ENCODE measurements at regions not wholly inside any gene's neighbourhood (a gene's known extent, or its start where the extent isn't known, plus 50 kb on each side); places are given as distances from the start of the nearest gene placed in this dataset.
"Not testable (repeated sequence)": the region's sequence is repeated elsewhere in the genome, so short reads cannot be mapped to it uniquely, and the experiment has no call there.

DNA sequence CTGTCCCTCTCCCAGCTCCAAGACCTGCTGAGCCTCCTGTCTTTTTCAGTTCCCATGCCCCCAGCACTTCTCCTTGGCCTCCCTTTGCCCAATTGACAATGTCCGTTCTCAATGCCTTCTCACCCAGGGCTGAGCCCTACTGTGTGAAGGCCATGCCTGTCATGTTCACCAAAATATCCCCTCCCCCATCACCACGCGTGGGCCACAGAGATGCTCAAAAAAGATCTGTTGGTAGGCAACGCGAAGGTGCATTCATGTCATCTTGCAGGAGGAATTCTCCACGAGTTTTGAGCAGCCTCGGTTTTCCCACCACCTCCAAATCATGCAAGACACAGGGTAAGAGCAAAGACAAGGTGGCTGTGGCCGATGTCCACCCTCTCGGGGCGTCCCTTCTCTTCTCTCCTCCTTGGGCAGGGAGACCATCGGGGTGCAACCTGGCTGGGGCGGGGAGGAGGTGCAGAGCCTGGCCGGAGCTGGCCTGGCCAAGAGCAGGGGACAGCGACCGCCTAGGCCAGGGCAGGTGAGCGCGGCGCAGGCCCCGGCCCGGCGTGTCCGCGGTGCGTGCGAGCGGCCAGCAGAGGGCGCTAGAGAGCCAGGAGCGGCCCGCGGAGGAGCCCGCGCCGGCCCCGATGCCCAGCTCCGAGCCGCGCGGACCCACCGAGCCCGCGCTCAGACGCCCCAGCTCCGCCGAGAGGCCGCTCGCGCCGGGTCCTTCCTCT is 56.3 kb upstream of the KRTAP5-11 start:
- peak; percentile 40 to 53 for DNase-seq (ENCODE audit: low read depth in 1 of 2, low spot score in 1 of 2)

DNA sequence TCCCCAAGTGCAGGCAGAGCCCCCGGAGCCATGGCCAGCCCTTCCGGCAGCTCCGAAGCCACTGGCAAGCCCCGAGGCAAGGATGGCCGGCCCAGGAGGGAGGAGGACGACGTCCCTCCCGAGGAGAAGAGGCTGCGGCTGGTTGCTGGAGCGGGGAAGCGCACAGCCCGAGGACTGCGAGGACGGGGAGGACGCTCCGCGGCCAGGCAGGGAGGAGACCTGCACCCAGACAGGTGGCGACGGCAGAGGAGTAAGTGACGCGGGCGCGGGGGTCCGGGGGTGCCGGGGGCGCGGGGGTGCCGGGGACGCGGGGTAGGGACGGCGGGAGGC is 56.8 kb upstream of the KRTAP5-11 start:
- not testable (repeated sequence) for DNase-seq (ENCODE audit: low read depth in 1 of 2, low spot score in 1 of 2)

DNA sequence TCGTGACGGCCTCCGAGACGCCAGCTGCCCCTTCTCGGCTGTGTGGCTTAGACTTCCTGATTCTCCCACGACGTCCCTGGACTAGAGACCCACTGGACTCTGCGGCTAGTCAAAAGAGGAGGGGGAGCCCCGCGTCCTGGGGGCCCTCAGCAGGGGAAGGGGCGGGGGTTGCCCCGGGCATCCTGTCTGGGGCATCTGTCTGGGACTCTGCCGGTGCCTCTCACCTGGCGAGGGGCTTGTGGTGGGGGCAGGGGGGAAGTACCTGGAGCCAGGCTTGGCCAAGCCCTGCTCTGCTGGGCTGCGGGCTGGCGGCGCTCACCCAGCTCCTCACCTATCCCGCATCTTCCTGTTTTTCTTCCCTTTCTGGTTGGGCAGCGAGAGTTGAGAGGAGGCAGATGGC is 57.2 kb upstream of the KRTAP5-11 start:
- DNase-seq (ENCODE audit: low read depth in 1 of 2, low spot score in 1 of 2): not testable (repeated sequence)

DNA sequence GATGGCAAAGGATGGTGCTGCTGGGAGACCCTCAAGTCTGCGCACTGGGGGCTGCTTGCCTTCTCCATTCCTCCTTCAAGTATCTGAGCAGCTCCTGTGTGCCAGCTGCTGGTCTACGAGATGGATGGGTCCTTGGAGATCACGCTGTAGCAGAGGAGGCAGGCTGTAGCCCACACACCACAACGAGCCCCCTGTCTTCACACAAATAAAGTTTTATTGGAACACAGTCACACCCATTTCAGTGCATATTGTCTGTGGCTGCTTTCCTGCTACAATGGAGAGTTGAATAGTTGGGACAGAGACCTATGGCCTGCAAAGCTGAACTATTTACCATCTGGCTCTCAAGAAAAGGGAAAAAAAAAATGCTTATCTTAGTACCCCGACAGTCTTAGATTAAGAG is 64.4 kb upstream of the KRTAP5-11 start:
- DNase-seq (ENCODE audit: low read depth in 1 of 2, low spot score in 1 of 2): not testable (repeated sequence)

DNA sequence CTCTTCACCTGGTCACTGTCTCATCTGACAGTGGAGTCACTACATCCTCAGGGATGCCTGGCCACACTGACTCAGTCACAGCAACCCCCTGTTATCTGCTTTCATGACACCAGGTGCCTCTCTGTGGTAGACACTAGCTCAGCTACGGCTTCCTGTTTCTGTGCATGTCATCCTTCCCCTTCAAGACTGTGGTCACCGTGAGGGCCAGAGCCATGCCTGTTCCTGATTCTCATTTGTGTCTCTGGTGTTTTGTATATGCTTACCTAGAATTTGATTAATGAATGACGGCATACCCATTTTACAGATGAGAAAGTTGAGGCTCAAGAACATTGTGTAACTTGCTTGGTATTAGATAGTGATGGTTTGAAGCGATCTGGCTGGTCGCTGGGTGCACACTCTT is 70.3 kb upstream of the KRTAP5-11 start:
- not testable (repeated sequence) for DNase-seq (ENCODE audit: low read depth in 1 of 2, low spot score in 1 of 2)

DNA sequence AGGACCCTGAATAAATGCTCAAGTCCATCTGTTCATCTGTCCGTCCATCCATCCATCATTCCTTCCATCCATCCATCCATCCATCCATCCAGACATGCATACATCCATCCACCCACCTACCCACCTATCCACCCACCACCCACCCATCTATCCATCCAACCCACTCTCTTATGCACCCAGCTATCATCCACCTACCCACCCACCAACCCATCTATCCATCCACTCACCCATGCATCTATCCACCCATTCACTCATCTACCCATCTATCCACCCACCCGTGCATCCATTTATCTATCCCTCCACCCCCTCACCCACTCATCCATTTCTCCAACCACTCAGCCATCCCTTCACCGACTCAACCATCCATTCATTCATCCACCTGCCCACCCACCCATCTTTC is 71.7 kb upstream of the KRTAP5-11 start:
- DNase-seq (ENCODE audit: low read depth in 1 of 2, low spot score in 1 of 2): not testable (repeated sequence)

DNA sequence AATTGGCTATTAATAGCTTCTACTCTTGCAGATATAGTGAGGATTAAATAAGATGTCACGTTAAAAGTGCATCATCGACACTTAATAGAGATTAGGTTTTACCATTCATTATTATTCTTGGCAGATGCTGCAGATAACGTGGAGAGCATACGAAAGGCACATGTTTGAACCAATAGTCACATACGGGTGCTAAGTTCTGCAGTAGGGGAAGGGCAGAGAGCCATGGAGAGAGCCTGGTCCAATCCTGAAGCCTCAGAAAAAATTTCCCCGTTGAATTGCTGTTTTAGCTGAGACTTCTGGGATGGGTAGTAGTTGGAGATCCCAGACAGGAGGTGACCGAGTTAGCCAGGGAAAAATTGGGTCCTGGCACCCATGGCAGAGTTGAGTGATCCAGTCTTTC is 72.4 kb upstream of the KRTAP5-11 start:
- not testable (repeated sequence) for DNase-seq (ENCODE audit: low read depth in 1 of 2, low spot score in 1 of 2)

DNA sequence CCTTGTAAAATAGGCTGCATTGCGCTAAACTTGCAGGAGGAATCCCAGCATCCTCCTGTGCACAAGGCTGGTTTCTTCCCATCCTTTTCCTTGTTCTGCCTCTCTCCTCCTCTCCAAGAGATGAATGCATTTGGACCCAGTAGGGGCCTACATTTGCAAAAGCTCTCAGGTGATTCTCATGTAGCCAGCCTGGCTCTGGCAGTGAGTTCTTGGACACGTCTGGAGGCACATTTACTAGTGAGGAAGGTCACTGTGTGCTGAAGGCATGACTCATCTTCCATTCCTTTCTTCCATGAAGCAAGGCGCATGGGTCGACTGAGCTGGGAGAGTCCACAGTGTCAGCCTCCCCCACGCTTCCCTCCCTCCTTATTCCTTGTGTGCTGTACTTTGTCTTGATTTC is 73.8 kb upstream of the KRTAP5-11 start:
- DNase-seq (ENCODE audit: low read depth in 1 of 2, low spot score in 1 of 2): not testable (repeated sequence)

DNA sequence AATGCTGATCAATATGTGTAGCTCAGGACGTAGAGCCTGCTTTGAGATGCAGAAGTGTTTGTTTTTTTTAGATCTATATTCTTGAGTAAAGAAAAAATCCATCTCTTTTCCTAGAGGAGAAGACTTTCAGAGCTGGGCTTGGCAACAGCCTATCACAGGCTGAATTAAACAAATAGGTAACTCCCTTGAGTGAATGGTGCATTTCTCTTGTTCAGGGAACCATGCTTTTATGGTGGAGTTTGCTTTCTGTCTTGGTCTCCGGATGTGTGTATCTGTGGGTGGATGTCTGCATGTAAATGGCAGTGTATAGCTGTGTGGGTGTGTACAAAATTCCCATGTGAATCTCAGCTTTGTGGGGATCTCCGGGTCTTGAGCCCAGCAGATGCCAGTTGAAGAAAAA is 82.3 kb upstream of the KRTAP5-11 start:
- not testable (repeated sequence) for DNase-seq (ENCODE audit: low read depth in 1 of 2, low spot score in 1 of 2)

DNA sequence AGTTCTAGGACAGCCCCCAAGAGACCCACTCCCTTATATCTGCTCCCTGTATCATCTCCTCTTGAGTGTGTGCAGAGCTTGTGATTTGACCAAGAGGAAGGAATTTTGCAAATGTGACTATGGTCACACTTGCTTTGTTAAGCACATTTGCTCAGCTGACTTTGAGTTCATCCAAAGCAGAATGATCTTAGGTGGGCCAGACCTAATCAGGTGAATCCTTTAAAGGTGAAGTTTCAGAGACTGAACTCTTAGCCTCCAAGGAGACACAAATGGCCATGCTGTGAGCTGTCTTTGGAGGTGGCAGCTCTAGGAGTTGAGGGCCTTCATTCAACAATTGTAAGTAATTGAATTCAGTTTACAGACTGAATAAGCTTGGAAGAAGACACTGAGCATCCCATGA is 115.4 kb upstream of the KRTAP5-11 start:
- DNase-seq (ENCODE audit: low read depth in 1 of 2, low spot score in 1 of 2): not testable (repeated sequence)

DNA sequence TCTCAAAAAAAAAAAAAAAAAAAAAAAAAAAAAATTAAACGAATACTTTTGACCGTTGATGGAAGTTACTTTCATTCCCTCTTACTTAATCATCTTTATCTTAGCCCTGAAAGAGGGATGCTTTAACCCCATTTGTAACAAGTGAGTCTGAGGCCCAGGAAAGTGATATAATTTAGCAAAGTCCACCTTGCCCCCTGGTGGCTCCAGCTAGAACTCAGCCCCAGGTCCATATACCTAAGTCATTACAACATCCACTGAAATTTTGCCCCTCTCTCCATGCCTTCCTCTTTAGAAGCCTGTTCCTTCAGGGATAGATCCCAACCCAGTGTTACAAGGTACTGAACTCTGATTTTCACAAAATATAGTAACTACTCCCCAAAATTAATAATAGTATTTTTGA is 116.3 kb upstream of the KRTAP5-11 start:
- DNase-seq (ENCODE audit: low read depth in 1 of 2, low spot score in 1 of 2): not testable (repeated sequence)

DNA sequence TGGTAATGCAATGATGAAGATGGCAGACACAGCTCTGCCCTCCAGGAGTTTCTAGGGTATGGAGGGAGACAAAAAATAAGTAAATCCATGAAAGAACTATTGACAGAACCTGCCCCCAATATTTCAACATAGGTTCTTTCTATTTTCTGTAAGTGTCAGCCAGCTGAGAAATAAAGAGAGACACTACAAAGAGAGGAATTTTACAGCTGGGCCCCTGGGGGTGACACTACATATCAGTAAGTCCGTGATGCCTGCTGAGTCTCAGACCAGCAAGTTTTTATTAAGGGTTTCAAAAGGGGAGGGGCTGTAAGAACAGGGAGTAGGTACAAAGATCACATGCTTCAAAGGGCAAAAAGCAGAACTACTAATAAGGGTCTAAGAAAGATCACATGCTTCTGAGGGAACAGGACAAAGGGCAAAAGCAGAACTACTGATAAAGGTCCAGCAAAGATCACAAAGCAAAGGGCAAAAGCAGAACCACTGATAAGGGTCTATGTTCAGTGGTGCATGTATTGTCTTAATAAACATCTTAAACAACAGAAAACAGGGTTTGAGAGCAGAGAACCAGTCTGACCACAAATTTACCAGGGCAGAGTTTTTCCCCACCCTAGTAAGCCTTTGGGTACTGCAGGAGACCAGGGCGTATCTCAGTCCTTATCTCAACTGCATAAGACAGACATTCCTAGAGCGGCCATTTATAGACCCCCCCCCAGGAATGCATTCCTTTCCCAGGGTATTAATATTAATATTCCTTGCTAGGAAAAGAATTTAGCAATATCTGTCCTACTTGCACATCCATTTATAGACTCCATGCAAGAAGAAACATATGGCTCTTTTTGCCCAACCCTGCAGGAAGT is 119.0 kb upstream of the KRTAP5-11 start:
- not testable (repeated sequence) for DNase-seq (ENCODE audit: low read depth in 1 of 2, low spot score in 1 of 2)

DNA sequence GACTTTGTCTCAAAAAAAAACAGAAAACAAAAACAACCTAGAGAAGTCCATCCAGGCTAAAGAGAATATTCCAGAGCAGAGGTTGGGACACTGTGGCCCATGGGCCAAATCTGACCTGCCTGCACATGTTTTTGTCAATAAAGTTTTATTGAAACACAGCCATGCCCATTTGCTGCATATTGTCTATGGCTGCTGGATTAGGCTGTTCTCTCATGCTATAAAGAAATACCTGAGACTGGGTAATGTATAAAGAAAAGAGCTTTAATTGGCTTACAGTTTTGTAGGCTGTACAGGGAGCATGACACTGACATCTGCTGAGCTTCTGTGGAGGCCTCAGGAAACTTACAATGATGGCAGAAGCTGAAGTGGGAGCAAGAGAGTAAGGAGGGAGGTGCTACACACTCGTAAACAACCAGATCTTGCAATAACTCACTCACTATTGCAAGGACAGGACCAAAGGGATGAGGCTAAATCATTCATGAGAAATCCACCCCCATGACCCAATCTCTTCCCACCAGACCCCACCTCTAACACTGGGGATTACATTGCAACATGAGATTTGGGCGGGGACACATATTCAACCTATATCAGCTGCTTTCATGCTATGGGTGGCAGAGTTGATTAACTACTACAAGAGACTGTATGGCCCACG is 122.5 kb upstream of the KRTAP5-11 start:
- DNase-seq (ENCODE audit: low read depth in 1 of 2, low spot score in 1 of 2): not testable (repeated sequence)

DNA sequence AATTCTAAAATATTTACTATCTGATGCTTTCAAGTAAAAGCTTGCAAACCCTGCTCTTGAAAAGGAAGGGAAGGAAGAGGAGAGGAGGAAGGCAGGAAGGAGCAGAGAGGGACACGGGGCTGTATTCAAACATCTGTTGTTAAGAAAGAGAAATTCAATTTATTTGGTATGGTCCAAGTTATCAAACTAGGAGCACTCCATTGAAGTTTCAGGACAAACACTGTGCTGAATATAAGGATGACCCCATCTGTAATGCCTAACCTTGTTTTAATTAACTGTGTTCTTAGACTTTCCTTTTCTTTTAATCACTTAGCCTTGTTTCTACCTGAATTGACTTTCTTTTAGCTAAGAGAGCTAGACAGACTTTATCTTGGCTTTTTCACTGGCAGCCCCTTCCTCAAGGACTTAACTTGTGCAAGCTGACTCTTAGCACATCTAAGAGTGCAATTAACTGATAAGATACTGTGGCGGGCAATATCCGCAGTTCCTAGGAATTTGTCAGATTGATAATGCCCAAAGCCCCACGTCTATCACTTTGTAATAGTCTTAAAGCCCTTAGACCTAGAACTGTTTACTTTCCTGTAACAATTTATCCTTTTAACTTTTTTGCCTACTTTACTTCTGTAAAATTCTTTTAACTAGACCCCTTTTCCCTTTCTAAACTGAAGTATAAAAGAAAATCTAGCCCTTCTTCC is 123.2 kb upstream of the KRTAP5-11 start:
- not testable (repeated sequence) for DNase-seq (ENCODE audit: low read depth in 1 of 2, low spot score in 1 of 2)

DNA sequence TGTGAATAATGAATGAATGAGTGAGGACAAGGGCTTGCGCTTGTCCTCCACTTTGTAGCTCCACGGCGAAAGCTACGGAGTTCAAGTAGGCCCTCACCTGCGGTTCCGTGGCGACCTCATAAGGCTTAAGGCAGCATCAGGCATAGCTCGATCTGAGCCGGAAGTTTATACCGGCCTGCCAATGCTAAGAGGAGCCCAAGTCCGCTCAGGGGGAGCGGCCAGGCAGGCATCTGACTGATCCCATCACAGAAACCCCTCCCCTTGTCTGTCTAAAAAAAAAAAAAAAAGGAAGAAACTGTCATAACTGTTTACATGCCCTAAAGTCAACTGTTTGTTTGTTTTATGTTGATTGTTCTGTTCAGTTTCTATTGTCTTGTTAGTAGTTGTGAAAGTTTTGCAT is 124.4 kb upstream of the KRTAP5-11 start:
- not testable (repeated sequence) for DNase-seq (ENCODE audit: low read depth in 1 of 2, low spot score in 1 of 2)

DNA sequence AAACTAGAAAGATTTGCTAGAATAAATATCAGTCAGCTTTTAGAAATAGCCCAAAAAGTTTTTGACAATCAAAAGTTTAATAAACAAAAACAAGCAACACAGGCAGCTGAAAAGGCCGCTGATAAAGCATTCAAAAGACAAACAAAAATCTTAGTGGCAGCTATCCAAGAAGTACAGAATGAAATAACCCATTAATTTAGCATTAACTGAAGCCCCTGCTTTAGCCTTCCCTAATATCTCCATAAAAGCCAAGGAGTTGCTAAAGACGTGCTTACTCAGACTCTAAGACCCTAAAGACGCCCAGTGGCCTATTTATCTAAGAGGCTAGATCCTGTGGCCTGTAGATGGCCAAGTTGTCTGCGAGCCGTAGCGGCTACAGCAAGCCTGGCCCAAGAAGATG is 123.5 kb upstream of the DEFB108B start:
- not testable (repeated sequence) for DNase-seq (ENCODE audit: low read depth in 1 of 2, low spot score in 1 of 2)

DNA sequence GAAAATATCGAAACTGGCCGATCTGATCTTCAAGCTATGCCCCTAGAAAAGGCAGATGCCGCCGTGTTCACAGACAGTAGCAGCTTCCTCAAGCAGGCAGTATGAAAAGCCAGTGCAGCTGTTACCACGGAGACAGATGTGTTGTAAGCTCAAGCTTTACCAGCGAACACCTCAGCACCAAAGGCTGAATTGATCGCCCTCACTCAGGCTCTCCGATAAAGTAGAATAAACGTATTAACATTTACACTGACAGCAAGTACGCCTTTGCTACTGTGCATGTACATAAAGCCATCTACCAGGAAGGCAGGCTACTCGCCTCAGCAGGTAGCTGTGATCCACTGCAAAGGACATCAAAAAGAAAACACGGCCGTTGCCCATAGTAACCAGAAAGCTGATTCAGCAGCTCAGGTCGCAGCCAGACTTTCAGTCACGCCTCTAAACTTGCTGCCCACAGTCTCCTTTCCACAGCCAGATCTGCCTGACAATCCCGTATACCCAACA is 122.8 kb upstream of the DEFB108B start:
- peak in 1 of 2 donors; percentile 2 for DNase-seq (ENCODE audit: low read depth in 1 of 2, low spot score in 1 of 2)

DNA sequence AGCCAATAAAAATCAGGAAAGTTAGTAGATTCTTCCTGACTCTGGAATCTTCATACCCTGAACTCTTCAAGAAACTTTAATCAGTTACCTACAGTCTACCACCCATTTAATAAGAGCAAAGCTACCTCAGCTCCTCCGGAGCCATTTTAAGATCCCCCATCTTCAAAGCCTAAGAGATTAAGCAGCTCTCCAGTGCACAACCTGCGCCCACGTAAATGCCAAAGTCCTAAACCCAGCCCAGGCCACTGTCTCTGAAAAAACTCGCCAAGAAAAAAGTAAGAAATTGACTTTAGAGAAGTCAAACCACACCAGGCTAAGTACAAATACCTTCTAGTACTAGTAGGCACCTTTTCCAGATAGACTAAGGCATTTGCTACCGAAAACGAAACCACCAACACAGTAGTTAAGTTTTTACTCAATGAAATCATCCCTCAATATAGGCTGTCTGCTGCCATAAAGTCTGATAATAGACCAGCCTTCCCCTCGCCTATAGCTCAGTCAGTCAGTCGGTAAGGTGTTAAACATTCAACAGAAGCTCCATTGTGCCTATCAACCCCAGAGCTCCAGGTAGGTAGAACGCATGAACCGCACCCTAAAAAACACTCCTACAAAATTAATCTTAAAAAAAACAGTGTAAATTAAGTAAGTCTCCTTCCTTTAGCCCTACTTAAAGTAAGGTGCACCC is 122.2 kb upstream of the DEFB108B start:
- DNase-seq (ENCODE audit: low read depth in 1 of 2, low spot score in 1 of 2): not testable (repeated sequence)

DNA sequence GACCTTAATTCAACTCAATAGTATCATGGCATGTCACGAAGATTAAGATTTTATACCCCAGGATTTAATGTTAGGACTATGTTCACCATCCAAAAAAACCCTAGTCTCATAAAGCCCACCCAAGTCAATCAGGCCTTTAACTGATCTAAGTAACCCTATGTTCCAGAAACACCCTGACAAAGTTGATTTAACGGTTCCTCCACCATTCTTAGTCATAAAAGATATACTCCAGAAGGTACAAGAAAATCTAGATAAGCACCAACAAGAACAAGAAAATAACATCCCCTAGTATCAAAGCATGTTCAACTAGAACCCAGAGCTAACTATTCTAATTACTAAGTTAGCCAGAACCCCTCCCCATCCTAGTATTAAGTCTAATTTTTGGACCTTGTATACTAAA is 120.7 kb upstream of the DEFB108B start:
- DNase-seq (ENCODE audit: low read depth in 1 of 2, low spot score in 1 of 2): not testable (repeated sequence)

DNA sequence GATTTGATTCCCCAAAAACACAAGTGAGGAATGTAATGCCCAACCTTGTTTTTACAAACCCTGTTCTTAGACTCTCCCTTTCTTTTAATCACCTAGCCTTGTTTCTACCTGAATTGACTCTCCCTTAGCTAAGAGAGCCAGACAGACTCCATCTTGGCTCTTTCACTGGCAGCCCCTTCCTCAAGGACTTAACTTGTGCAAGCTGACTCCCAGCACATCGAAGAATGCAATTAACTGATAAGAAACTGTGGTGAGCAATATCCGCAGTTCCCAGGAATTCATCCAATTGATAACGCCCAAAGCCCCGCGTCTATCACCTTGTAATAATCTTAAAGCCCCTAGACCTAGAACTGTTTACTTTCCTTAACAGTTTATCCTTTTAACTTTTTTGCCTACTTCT is 120.2 kb upstream of the DEFB108B start:
- DNase-seq (ENCODE audit: low read depth in 1 of 2, low spot score in 1 of 2): not testable (repeated sequence)

All from activated CD4-positive, alpha-beta T cell treated with anti-CD3 and anti-CD28 coated beads, Interleukin-2, amount 50 U/mL, for 24 hours (primary cell).